ENCODE measurements at regions not wholly inside any gene's neighbourhood (a gene's known extent, or its start where the extent isn't known, plus 50 kb on each side); places are given as distances from the start of the nearest gene placed in this dataset.
"Not testable (repeated sequence)": the region's sequence is repeated elsewhere in the genome, so short reads cannot be mapped to it uniquely, and the experiment has no call there.

DNA sequence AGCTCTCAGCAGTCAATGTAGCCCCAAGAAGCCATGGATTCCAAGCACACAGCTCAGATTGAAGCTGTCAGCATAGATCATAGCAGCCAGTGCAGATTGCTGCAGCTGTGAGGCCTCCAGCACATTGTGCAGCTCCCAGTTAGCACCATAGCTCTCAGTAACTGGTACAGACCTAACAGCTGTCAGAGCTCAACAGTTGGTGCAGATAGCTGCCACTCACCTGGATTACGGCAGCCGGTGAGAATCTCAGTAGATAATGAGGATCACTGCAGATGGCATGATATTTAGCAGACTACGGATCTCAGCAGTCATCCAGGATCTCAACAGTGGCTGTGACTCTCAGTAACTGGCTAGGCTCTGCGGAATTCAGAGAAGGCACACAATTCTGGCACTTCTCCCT, 500.4 kb downstream of the TUSC1 start:
- Mint-ChIP-seq H3K36me3 (no peaks in the 10 kb centered on the region), H3K4me1 (no peaks in the 10 kb centered on the region), H3K27me3 (no peaks in the 10 kb centered on the region), H3K27ac (no peak overlapping the region), H3K4me3 (no peak overlapping the region), H3K9me3 (peaks cover 0 to 46% (median 11%) of the 10 kb centered on the region in 7 donors)
- no peaks in the 10 kb centered on the region for H3K4me1 ChIP-seq (ENCODE audit: control insufficient read depth, insufficient read depth, low read length, poor library complexity, severe bottlenecking)
- DNase-seq: no peak
- no peak overlapping the region for H3K27ac ChIP-seq (ENCODE audit: insufficient read depth, low read length, poor library complexity, severe bottlenecking)
- H3K36me3 ChIP-seq (ENCODE audit: control insufficient read depth, insufficient read depth, low read length): no peaks in the 10 kb centered on the region
- H3K9me3 ChIP-seq (ENCODE audit: control insufficient read depth in 2 of 2, low read length in 2 of 2): peaks cover 6 to 15% of the 10 kb centered on the region in 2 experiments
- H3K27me3 ChIP-seq (ENCODE audit: control insufficient read depth, insufficient read depth, low read length): no peaks in the 10 kb centered on the region
- no peak for ATAC-seq (ENCODE audit: low read depth in 2 of 2)
- no peak overlapping the region for H3K4me3 ChIP-seq (ENCODE audit: low read depth, low read length)

DNA sequence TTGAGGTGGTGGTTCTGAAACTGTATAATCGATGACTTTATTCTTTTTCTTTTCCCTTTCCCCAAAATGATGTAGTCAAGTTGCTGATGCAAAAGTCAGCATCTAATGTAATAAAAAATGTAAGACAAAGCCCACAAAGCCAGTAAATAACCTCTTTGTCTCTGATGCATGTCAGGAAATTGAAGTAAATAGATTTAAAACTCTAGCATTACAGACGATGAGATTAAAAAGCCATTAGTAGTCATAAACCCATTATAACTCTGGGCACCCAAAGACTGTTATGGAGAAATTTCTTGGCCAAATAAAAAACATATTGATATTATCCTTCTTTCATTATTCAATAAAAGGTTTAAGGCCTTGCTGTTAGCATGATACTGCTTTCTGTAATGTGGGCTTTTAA, 548.7 kb downstream of the TUSC1 start:
- ATAC-seq (ENCODE audit: low read depth in 2 of 2) (no peak), DNase-seq (no peak)
- Mint-ChIP-seq H3K36me3 (no peaks in the 10 kb centered on the region), H3K27ac (no peak overlapping the region), H3K27me3 (no peaks in the 10 kb centered on the region), H3K4me3 (no peak overlapping the region), H3K4me1 (no peaks in the 10 kb centered on the region), H3K9me3 (peaks cover 0 to 21% (median 3%) of the 10 kb centered on the region in 7 donors)
- H3K27me3 ChIP-seq (ENCODE audit: control insufficient read depth, insufficient read depth, low read length): no peaks in the 10 kb centered on the region
- no peak overlapping the region for H3K27ac ChIP-seq (ENCODE audit: insufficient read depth, low read length, poor library complexity, severe bottlenecking)
- H3K9me3 ChIP-seq (ENCODE audit: control insufficient read depth in 2 of 2, low read length in 2 of 2): peaks cover 6 to 15% of the 10 kb centered on the region in 2 experiments
- no peaks in the 10 kb centered on the region for H3K36me3 ChIP-seq (ENCODE audit: control insufficient read depth, insufficient read depth, low read length)
- H3K4me1 ChIP-seq (ENCODE audit: control insufficient read depth, insufficient read depth, low read length, poor library complexity, severe bottlenecking): no peaks in the 10 kb centered on the region
- no peak overlapping the region for H3K4me3 ChIP-seq (ENCODE audit: low read depth, low read length)

- H3K36me3 ChIP-seq (ENCODE audit: control insufficient read depth, insufficient read depth, low read length): no peaks in the 10 kb centered on the region
- Mint-ChIP-seq H3K4me3 (no peak overlapping the region), H3K27me3 (no peaks in the 10 kb centered on the region), H3K36me3 (no peaks in the 10 kb centered on the region), H3K9me3 (peaks cover 0 to 19% (median 3%) of the 10 kb centered on the region in 7 donors), H3K27ac (no peak overlapping the region), H3K4me1 (no peaks in the 10 kb centered on the region)
- no peak overlapping the region for H3K27ac ChIP-seq (ENCODE audit: insufficient read depth, low read length, poor library complexity, severe bottlenecking)
- no peaks in the 10 kb centered on the region for H3K4me1 ChIP-seq (ENCODE audit: control insufficient read depth, insufficient read depth, low read length, poor library complexity, severe bottlenecking)
- H3K4me3 ChIP-seq (ENCODE audit: low read depth, low read length): no peak overlapping the region
- no peak for DNase-seq
- H3K27me3 ChIP-seq (ENCODE audit: control insufficient read depth, insufficient read depth, low read length): no peaks in the 10 kb centered on the region
- H3K9me3 ChIP-seq (ENCODE audit: control insufficient read depth in 2 of 2, low read length in 2 of 2): peaks cover 5 to 7% of the 10 kb centered on the region in 2 experiments
- ATAC-seq (ENCODE audit: low read depth in 2 of 2): no peak
Observed at GRCh38 chr9:25121811-25122210, 556.4 kb downstream of the TUSC1 start.

DNA sequence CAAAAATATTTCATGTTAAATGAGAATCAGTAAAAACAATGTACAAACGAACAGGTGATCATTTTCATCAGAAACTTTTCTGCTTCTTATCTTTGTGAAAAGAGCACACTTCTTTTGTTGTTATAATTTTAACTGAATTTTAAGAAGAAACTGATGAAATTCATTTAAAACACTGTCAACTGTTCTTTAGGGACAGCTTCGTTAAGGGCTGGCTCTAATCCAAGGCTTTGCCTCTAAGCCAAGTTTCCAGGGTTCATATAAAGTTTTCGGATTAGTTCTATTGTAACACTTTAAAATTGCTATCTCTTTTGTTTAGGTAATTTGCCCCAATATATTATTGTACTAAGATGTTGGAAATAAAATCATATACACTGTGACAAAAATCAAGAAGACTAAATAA, 559.2 kb downstream of the TUSC1 start:
- H3K9me3 Mint-ChIP-seq: peaks cover 2 to 20% (median 7%) of the 10 kb centered on the region in 7 donors
- Histone ChIP-seq H3K4me1 (ENCODE audit: control insufficient read depth, insufficient read depth, low read length, poor library complexity, severe bottlenecking) (no peaks in the 10 kb centered on the region), H3K36me3 (ENCODE audit: control insufficient read depth, insufficient read depth, low read length) (no peaks in the 10 kb centered on the region), H3K27ac (ENCODE audit: insufficient read depth, low read length, poor library complexity, severe bottlenecking) (no peak overlapping the region), H3K9me3 (ENCODE audit: control insufficient read depth in 2 of 2, low read length in 2 of 2) (peaks cover 0 to 5% of the 10 kb centered on the region in 2 experiments), H3K4me3 (ENCODE audit: low read depth, low read length) (no peak overlapping the region), H3K27me3 (ENCODE audit: control insufficient read depth, insufficient read depth, low read length) (no peaks in the 10 kb centered on the region)
- no peaks in the 10 kb centered on the region for H3K27me3 Mint-ChIP-seq
- no peaks in the 10 kb centered on the region for H3K4me1 Mint-ChIP-seq
- DNase-seq (no peak), ATAC-seq (ENCODE audit: low read depth in 2 of 2) (no peak)
- H3K36me3 Mint-ChIP-seq: no peaks in the 10 kb centered on the region
- H3K4me3 Mint-ChIP-seq: no peak overlapping the region
- no peak overlapping the region for H3K27ac Mint-ChIP-seq

DNA sequence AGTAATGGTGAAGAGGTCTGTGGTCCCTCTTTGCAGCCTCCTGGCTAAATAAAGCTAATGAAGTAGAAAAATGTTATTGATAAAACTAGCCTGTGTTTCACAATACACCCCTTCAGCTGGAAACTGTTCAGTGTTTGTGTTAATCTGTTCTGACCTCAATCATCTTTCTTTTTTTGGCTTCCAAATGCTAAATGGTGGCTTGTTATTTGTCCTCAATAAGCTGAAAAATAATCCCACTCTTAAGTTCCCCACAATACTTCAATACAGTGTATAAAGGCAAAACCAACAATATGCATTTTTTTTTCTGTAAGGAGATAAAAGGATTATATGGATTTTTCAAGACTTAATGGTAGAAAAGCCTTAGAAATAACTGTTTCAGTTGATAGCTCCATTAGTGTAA, 560.5 kb downstream of the TUSC1 start:
- H3K36me3 Mint-ChIP-seq: no peaks in the 10 kb centered on the region
- no peaks in the 10 kb centered on the region for H3K27me3 Mint-ChIP-seq
- H3K9me3 Mint-ChIP-seq: peaks cover 4 to 26% (median 7%) of the 10 kb centered on the region in 7 donors
- Histone ChIP-seq H3K36me3 (ENCODE audit: control insufficient read depth, insufficient read depth, low read length) (no peaks in the 10 kb centered on the region), H3K4me3 (ENCODE audit: low read depth, low read length) (no peak overlapping the region), H3K27me3 (ENCODE audit: control insufficient read depth, insufficient read depth, low read length) (no peaks in the 10 kb centered on the region), H3K9me3 (ENCODE audit: control insufficient read depth in 2 of 2, low read length in 2 of 2) (peaks cover 0 to 5% of the 10 kb centered on the region in 2 experiments), H3K27ac (ENCODE audit: insufficient read depth, low read length, poor library complexity, severe bottlenecking) (no peak overlapping the region), H3K4me1 (ENCODE audit: control insufficient read depth, insufficient read depth, low read length, poor library complexity, severe bottlenecking) (no peaks in the 10 kb centered on the region)
- no peak overlapping the region for H3K27ac Mint-ChIP-seq
- ATAC-seq (ENCODE audit: low read depth in 2 of 2) (no peak), DNase-seq (no peak)
- no peaks in the 10 kb centered on the region for H3K4me1 Mint-ChIP-seq
- H3K4me3 Mint-ChIP-seq: no peak overlapping the region

- ATAC-seq (ENCODE audit: low read depth in 2 of 2); H3K27me3 ChIP-seq (ENCODE audit: control insufficient read depth, insufficient read depth, low read length); H3K4me1 ChIP-seq (ENCODE audit: control insufficient read depth, insufficient read depth, low read length, poor library complexity, severe bottlenecking); H3K4me3 Mint-ChIP-seq; H3K36me3 Mint-ChIP-seq; H3K27me3 Mint-ChIP-seq; H3K36me3 ChIP-seq (ENCODE audit: control insufficient read depth, insufficient read depth, low read length); H3K27ac ChIP-seq (ENCODE audit: insufficient read depth, low read length, poor library complexity, severe bottlenecking); DNase-seq; H3K9me3 ChIP-seq (ENCODE audit: control insufficient read depth in 2 of 2, low read length in 2 of 2); H3K27ac Mint-ChIP-seq; H3K4me3 ChIP-seq (ENCODE audit: low read depth, low read length); H3K4me1 Mint-ChIP-seq: not testable (repeated sequence)
- H3K9me3 Mint-ChIP-seq: peaks cover 0 to 22% (median 8%) of the 10 kb centered on the region in 7 donors
Observed at GRCh38 chr9:25102204-25102603, 556.5 kb upstream of the IZUMO3 start.

GRCh38 chr9:25094518-25094917, 548.8 kb upstream of the IZUMO3 start:
- H3K36me3 ChIP-seq (ENCODE audit: control insufficient read depth, insufficient read depth, low read length): no peaks in the 10 kb centered on the region
- H3K4me1 ChIP-seq (ENCODE audit: control insufficient read depth, insufficient read depth, low read length, poor library complexity, severe bottlenecking): no peaks in the 10 kb centered on the region
- no peak overlapping the region for H3K27ac Mint-ChIP-seq
- H3K4me3 ChIP-seq (ENCODE audit: low read depth, low read length): no peak overlapping the region
- no peak for ATAC-seq (ENCODE audit: low read depth in 2 of 2)
- peaks cover 0 to 3% of the 10 kb centered on the region in 2 experiments for H3K9me3 ChIP-seq (ENCODE audit: control insufficient read depth in 2 of 2, low read length in 2 of 2)
- H3K9me3 Mint-ChIP-seq: peaks cover 0 to 12% (median 5%) of the 10 kb centered on the region in 7 donors
- no peaks in the 10 kb centered on the region for H3K27me3 ChIP-seq (ENCODE audit: control insufficient read depth, insufficient read depth, low read length)
- no peak overlapping the region for H3K27ac ChIP-seq (ENCODE audit: insufficient read depth, low read length, poor library complexity, severe bottlenecking)
- H3K27me3 Mint-ChIP-seq: no peaks in the 10 kb centered on the region
- no peaks in the 10 kb centered on the region for H3K36me3 Mint-ChIP-seq
- no peaks in the 10 kb centered on the region for H3K4me1 Mint-ChIP-seq
- no peak for DNase-seq
- no peak overlapping the region for H3K4me3 Mint-ChIP-seq

- no peak overlapping the region for H3K4me3 Mint-ChIP-seq
- H3K4me1 Mint-ChIP-seq: no peaks in the 10 kb centered on the region
- H3K27ac Mint-ChIP-seq: no peak overlapping the region
- no peaks in the 10 kb centered on the region for H3K36me3 Mint-ChIP-seq
- H3K9me3 ChIP-seq (ENCODE audit: control insufficient read depth in 2 of 2, low read length in 2 of 2): peaks cover 0 to 6% of the 10 kb centered on the region in 2 experiments
- DNase-seq (no peak), ATAC-seq (ENCODE audit: low read depth in 2 of 2) (no peak)
- H3K9me3 Mint-ChIP-seq: peaks cover 2 to 25% (median 7%) of the 10 kb centered on the region in 7 donors
- H3K27ac ChIP-seq (ENCODE audit: insufficient read depth, low read length, poor library complexity, severe bottlenecking): no peak overlapping the region
- H3K36me3 ChIP-seq (ENCODE audit: control insufficient read depth, insufficient read depth, low read length): no peaks in the 10 kb centered on the region
- H3K27me3 Mint-ChIP-seq: no peaks in the 10 kb centered on the region
- H3K27me3 ChIP-seq (ENCODE audit: control insufficient read depth, insufficient read depth, low read length): no peaks in the 10 kb centered on the region
- no peaks in the 10 kb centered on the region for H3K4me1 ChIP-seq (ENCODE audit: control insufficient read depth, insufficient read depth, low read length, poor library complexity, severe bottlenecking)
- no peak overlapping the region for H3K4me3 ChIP-seq (ENCODE audit: low read depth, low read length)
Observed at GRCh38 chr9:25078202-25078601, 532.5 kb upstream of the IZUMO3 start.
